ENCODE measurements at regions not wholly inside any gene's neighbourhood (a gene's known extent, or its start where the extent isn't known, plus 50 kb on each side); places are given as distances from the start of the nearest gene placed in this dataset.

GRCh38 chr20:52098186-52098585 is 93.4 kb downstream of the ZFP64 start:
- no peak overlapping the region for H3K27ac ChIP-seq (ENCODE audit: low read length)
- H3K9ac ChIP-seq (ENCODE audit: low read depth, low read length), result no peak overlapping the region
- H3K27me3 ChIP-seq (ENCODE audit: insufficient read depth, low read length), result peaks cover 49% of the 10 kb centered on the region
- H3K36me3 ChIP-seq (ENCODE audit: insufficient read depth, low read depth, low read length), result peaks cover 32% of the 10 kb centered on the region
- no peak overlapping the region for H3K4me3 ChIP-seq (ENCODE audit: low read length)
- peaks cover 7% of the 10 kb centered on the region; the same call in 1 of the 2 replicates for H3K4me1 ChIP-seq (ENCODE audit: insufficient read depth, low read length)
- no peaks in the 10 kb centered on the region for H3K9me3 ChIP-seq (ENCODE audit: insufficient read depth, low read depth, low read length)

DNA sequence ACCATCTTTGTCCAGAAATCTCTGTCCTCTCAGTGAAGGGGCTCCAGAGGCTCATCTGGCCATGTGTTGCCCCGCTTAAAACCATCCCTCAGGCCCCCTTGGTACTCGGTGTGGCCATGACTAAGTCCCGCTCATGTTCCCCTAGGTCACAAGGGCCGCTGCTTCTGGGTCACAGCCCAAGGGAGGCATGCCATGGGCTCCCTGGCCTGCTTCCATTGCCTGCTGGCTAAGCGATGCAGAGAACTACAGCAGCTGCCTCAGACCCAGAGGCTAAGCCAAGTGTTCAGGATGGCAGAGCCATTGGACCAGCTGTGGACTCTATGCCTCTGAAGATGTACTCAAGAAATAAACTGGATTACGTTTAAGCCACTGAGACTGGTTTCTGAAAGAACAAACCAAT is 95.5 kb downstream of the ZFP64 start:
- Histone ChIP-seq H3K36me3 (ENCODE audit: insufficient read depth, low read depth, low read length) (peaks cover 37% of the 10 kb centered on the region), H3K9ac (ENCODE audit: low read depth, low read length) (no peak overlapping the region), H3K9me3 (ENCODE audit: insufficient read depth, low read depth, low read length) (no peaks in the 10 kb centered on the region), H3K4me3 (ENCODE audit: low read length) (no peak overlapping the region), H3K27ac (ENCODE audit: low read length) (no peak overlapping the region), H3K27me3 (ENCODE audit: insufficient read depth, low read length) (peaks cover 29% of the 10 kb centered on the region), H3K4me1 (ENCODE audit: insufficient read depth, low read length) (no peaks in the 10 kb centered on the region)

- no peaks in the 10 kb centered on the region for H3K4me1 ChIP-seq (ENCODE audit: insufficient read depth, low read length)
- H3K9me3 ChIP-seq (ENCODE audit: insufficient read depth, low read depth, low read length), result no peaks in the 10 kb centered on the region
- H3K27me3 ChIP-seq (ENCODE audit: insufficient read depth, low read length), result peaks cover 15% of the 10 kb centered on the region
- H3K4me3 ChIP-seq (ENCODE audit: low read length), result no peak overlapping the region
- no peak overlapping the region for H3K27ac ChIP-seq (ENCODE audit: low read length)
- peaks cover 41% of the 10 kb centered on the region for H3K36me3 ChIP-seq (ENCODE audit: insufficient read depth, low read depth, low read length)
- no peak overlapping the region for H3K9ac ChIP-seq (ENCODE audit: low read depth, low read length)
Measured at GRCh38 chr20:52094693-52095092, 96.9 kb downstream of the ZFP64 start.

DNA sequence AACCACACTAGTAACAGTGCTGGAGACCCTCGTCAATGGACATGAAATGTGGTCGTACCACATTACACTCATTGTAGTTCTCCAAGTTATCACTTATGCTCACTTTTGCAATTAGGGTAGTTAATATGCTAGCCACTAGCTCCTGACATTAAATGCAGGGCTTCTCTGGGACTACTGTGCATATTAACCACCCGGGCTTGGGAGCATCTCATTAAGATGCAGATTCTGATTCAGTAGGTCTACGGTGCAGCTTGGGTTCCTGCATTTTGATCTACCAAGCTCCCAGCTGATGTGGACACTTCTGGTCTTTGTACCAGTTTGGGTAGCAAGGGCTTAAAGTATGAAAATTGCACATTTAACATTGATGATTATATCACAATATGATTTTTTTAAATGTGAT is 98.0 kb downstream of the ZFP64 start:
- Histone ChIP-seq H3K27me3 (ENCODE audit: insufficient read depth, low read length) (peaks cover 6% of the 10 kb centered on the region; the same call in 1 of the 2 replicates), H3K9me3 (ENCODE audit: insufficient read depth, low read depth, low read length) (no peaks in the 10 kb centered on the region), H3K9ac (ENCODE audit: low read depth, low read length) (no peak overlapping the region), H3K27ac (ENCODE audit: low read length) (no peak overlapping the region), H3K36me3 (ENCODE audit: insufficient read depth, low read depth, low read length) (peaks cover 44% of the 10 kb centered on the region), H3K4me1 (ENCODE audit: insufficient read depth, low read length) (no peaks in the 10 kb centered on the region), H3K4me3 (ENCODE audit: low read length) (no peak overlapping the region)

- Histone ChIP-seq H3K27me3 (ENCODE audit: insufficient read depth, low read length) (no peaks in the 10 kb centered on the region), H3K36me3 (ENCODE audit: insufficient read depth, low read depth, low read length) (peaks cover 42% of the 10 kb centered on the region)
Measured at GRCh38 chr20:52090035-52090434, 101.5 kb downstream of the ZFP64 start.

DNA sequence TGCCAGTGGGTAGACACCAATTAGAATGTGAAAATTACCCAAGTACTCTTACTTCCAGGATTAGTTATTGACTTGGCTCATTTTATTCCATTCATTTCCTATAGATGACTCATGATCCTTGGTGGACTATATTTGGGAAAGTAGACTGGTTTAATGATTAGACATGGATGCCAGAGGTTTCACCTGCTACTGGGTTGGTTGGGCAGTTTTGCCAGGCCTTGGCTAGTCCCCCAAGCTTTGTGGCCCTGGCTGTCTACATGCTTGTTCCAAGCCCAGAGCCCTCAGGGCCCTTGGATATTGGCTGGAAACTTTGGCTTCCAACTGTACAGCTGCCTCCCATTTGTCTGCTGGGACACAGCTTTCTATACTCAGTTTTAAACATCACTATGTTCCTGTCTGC is 104.1 kb downstream of the ZFP64 start:
- Histone ChIP-seq H3K9ac (ENCODE audit: low read depth, low read length) (no peak overlapping the region), H3K27me3 (ENCODE audit: insufficient read depth, low read length) (no peaks in the 10 kb centered on the region), H3K4me3 (ENCODE audit: low read length) (no peak overlapping the region), H3K9me3 (ENCODE audit: insufficient read depth, low read depth, low read length) (peaks cover 16% of the 10 kb centered on the region), H3K4me1 (ENCODE audit: insufficient read depth, low read length) (no peaks in the 10 kb centered on the region), H3K27ac (ENCODE audit: low read length) (no peak overlapping the region), H3K36me3 (ENCODE audit: insufficient read depth, low read depth, low read length) (peaks cover 34% of the 10 kb centered on the region)

More at GRCh38 chr20:52090035-52090434, 101.5 kb downstream of the ZFP64 start:
- H3K9me3 ChIP-seq (ENCODE audit: insufficient read depth, low read depth, low read length), result peaks cover 16% of the 10 kb centered on the region
- H3K4me1 ChIP-seq (ENCODE audit: insufficient read depth, low read length), result no peaks in the 10 kb centered on the region
- no peak overlapping the region for H3K4me3 ChIP-seq (ENCODE audit: low read length)
- no peak overlapping the region for H3K9ac ChIP-seq (ENCODE audit: low read depth, low read length)
- no peak overlapping the region for H3K27ac ChIP-seq (ENCODE audit: low read length)

DNA sequence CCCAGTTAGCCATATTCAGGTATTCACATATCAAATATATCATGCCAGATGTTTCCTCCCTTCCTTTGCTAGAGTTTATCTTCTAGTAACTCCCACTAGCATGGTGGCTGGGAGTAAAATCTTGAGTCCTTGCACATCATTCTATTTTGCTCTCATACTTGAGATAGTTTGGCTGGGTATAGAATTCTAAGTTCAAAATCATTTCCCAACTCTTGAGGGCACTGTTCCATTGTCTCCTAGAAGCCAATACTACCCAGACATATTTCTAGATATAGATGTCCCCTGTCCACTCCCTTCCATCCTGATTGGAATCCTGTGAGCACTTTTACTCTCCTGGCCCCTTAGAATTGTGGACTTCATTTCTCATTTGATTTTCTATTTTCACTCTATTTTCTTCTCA is 104.7 kb downstream of the ZFP64 start:
- H3K27me3 ChIP-seq (ENCODE audit: insufficient read depth, low read length), result no peaks in the 10 kb centered on the region
- peaks cover 32% of the 10 kb centered on the region for H3K36me3 ChIP-seq (ENCODE audit: insufficient read depth, low read depth, low read length)
- H3K9me3 ChIP-seq (ENCODE audit: insufficient read depth, low read depth, low read length), result peaks cover 16% of the 10 kb centered on the region
- H3K9ac ChIP-seq (ENCODE audit: low read depth, low read length), result no peak overlapping the region
- H3K27ac ChIP-seq (ENCODE audit: low read length), result no peak overlapping the region
- H3K4me1 ChIP-seq (ENCODE audit: insufficient read depth, low read length), result no peaks in the 10 kb centered on the region
- H3K4me3 ChIP-seq (ENCODE audit: low read length), result no peak overlapping the region

GRCh38 chr20:52084727-52085126 is 106.9 kb downstream of the ZFP64 start:
- Histone ChIP-seq H3K4me3 (ENCODE audit: low read length) (no peak overlapping the region), H3K27me3 (ENCODE audit: insufficient read depth, low read length) (no peaks in the 10 kb centered on the region), H3K9ac (ENCODE audit: low read depth, low read length) (no peak overlapping the region), H3K9me3 (ENCODE audit: insufficient read depth, low read depth, low read length) (peaks cover 16% of the 10 kb centered on the region), H3K4me1 (ENCODE audit: insufficient read depth, low read length) (no peaks in the 10 kb centered on the region), H3K36me3 (ENCODE audit: insufficient read depth, low read depth, low read length) (peaks cover 29% of the 10 kb centered on the region), H3K27ac (ENCODE audit: low read length) (no peak overlapping the region)

DNA sequence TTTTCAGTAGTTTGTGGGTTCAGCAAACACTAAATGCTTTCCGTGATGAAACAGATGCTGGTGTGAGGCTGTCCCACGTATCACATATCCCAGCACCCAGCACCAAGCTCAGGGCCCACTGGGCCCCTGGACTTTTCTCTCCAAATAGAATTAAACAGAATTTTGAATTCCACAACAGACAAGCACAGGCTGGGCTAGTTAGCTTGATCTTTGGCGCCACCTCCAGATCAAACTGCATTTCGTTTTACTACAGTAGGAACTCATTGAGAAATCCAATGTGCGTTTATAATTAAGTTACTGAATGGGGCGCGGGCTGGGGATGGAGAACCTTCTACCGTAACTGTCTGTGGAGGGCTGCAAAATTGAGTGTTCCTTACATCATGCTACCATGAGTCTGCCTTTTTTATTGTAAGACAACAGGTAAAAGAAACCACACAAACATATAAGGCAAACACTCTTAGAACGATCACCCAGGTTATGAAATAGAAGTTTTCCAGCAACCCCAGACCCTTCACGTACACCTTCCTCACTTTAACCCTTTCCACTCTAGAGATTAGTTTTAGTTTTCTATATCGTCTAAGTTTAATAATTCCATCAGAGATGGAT is 107.8 kb downstream of the ZFP64 start:
- Histone ChIP-seq H3K9ac (ENCODE audit: low read depth, low read length) (no peak overlapping the region), H3K4me3 (ENCODE audit: low read length) (no peak overlapping the region), H3K36me3 (ENCODE audit: insufficient read depth, low read depth, low read length) (peaks cover 26% of the 10 kb centered on the region), H3K4me1 (ENCODE audit: insufficient read depth, low read length) (no peaks in the 10 kb centered on the region), H3K27ac (ENCODE audit: low read length) (no peak overlapping the region), H3K27me3 (ENCODE audit: insufficient read depth, low read length) (no peaks in the 10 kb centered on the region), H3K9me3 (ENCODE audit: insufficient read depth, low read depth, low read length) (peaks cover 16% of the 10 kb centered on the region)

- peaks cover 10% of the 10 kb centered on the region for H3K9me3 ChIP-seq (ENCODE audit: insufficient read depth, low read depth, low read length)
- H3K27me3 ChIP-seq (ENCODE audit: insufficient read depth, low read length), result no peaks in the 10 kb centered on the region
- peaks cover 15% of the 10 kb centered on the region for H3K36me3 ChIP-seq (ENCODE audit: insufficient read depth, low read depth, low read length)
- H3K4me1 ChIP-seq (ENCODE audit: insufficient read depth, low read length), result no peaks in the 10 kb centered on the region
- H3K27ac ChIP-seq (ENCODE audit: low read length), result no peak overlapping the region
- H3K9ac ChIP-seq (ENCODE audit: low read depth, low read length), result no peak overlapping the region
- no peak overlapping the region for H3K4me3 ChIP-seq (ENCODE audit: low read length)
Measured at GRCh38 chr20:52082612-52083011, 109.0 kb downstream of the ZFP64 start.

GRCh38 chr20:52081791-52082190 is 109.8 kb downstream of the ZFP64 start:
- H3K4me3 ChIP-seq (ENCODE audit: low read length), result no peak overlapping the region
- H3K9ac ChIP-seq (ENCODE audit: low read depth, low read length), result no peak overlapping the region
- peaks cover 7% of the 10 kb centered on the region for H3K36me3 ChIP-seq (ENCODE audit: insufficient read depth, low read depth, low read length)
- H3K9me3 ChIP-seq (ENCODE audit: insufficient read depth, low read depth, low read length), result peaks cover 2% of the 10 kb centered on the region
- H3K27me3 ChIP-seq (ENCODE audit: insufficient read depth, low read length), result no peaks in the 10 kb centered on the region
- H3K4me1 ChIP-seq (ENCODE audit: insufficient read depth, low read length), result no peaks in the 10 kb centered on the region
- H3K27ac ChIP-seq (ENCODE audit: low read length), result no peak overlapping the region

- no peaks in the 10 kb centered on the region for H3K27me3 ChIP-seq (ENCODE audit: insufficient read depth, low read length)
Measured at GRCh38 chr20:52081066-52081465, 110.5 kb downstream of the ZFP64 start.

More at GRCh38 chr20:52081066-52081465, 110.5 kb downstream of the ZFP64 start:
- Histone ChIP-seq H3K9ac (ENCODE audit: low read depth, low read length) (no peak overlapping the region), H3K9me3 (ENCODE audit: insufficient read depth, low read depth, low read length) (no peaks in the 10 kb centered on the region), H3K27ac (ENCODE audit: low read length) (no peak overlapping the region), H3K36me3 (ENCODE audit: insufficient read depth, low read depth, low read length) (peaks cover 4% of the 10 kb centered on the region; the same call in 1 of the 2 replicates), H3K4me1 (ENCODE audit: insufficient read depth, low read length) (no peaks in the 10 kb centered on the region), H3K4me3 (ENCODE audit: low read length) (no peak overlapping the region)

Measured in iPS-20b (cell line).